Calu3 (cell line): ENCODE measurements at regions not wholly inside any gene's neighbourhood (a gene's known extent, or its start where the extent isn't known, plus 50 kb on each side); places are given as distances from the start of the nearest gene placed in this dataset.

Experiments
- BruUV-seq: library from RNA; stranded (reverse); fragments of 400-500 nt; replicated peaks from 2 replicates; lab custom pipeline; 2021; lab: Mats Ljungman, UMichigan
- CTCF ChIA-PET: fragments of 300-600 bp; sonication (Branson Sonifier 250); formaldehyde crosslinking; loops from one replicate; lab custom pipeline; 2022; ENCODE audit warnings: antibody characterized with exemption; lab: Charles Lee
- DNase-seq: peaks from one replicate; pipeline ENCODE4 v3.0.0; 2022
- H3K27ac Mint-ChIP-seq: one replicate; pipeline ENCODE4 v1.8.0; 2022; ENCODE audit warnings: mixed read lengths; ENCODE audit not compliant: unreplicated experiment
- H3K27me3 Mint-ChIP-seq: one replicate; pipeline ENCODE4 v1.8.0; 2022; ENCODE audit warnings: mixed read lengths; ENCODE audit not compliant: unreplicated experiment
- H3K36me3 Mint-ChIP-seq: one replicate; pipeline ENCODE4 v1.8.0; 2022; ENCODE audit warnings: mild to moderate bottlenecking, moderate library complexity, mixed read lengths; ENCODE audit not compliant: insufficient read depth, unreplicated experiment
- H3K4me1 Mint-ChIP-seq: one replicate; pipeline ENCODE4 v1.8.0; 2022; ENCODE audit warnings: mild to moderate bottlenecking, low read depth, mixed read lengths; ENCODE audit not compliant: unreplicated experiment
- H3K4me3 Mint-ChIP-seq: one replicate; pipeline ENCODE4 v1.8.0; 2022; ENCODE audit warnings: mild to moderate bottlenecking, low read depth, moderate library complexity, mixed read lengths; ENCODE audit not compliant: unreplicated experiment
- H3K9me3 Mint-ChIP-seq: one replicate; pipeline ENCODE4 v1.8.0; 2022; ENCODE audit warnings: low read depth, mixed read lengths; ENCODE audit not compliant: unreplicated experiment
- CTCF ChIP-seq: fragments of 200-600 bp; IDR thresholded peaks from one replicate; pipeline ENCODE4 v1.8.0; 2022; ENCODE audit warnings: antibody characterized with exemption; ENCODE audit not compliant: unreplicated experiment
- intact Hi-C: fragments of 100-400 bp; cut with micrococcal nuclease; formaldehyde crosslinking; loops from one replicate; pipeline ENCODE4 v1.10.0; 2022; ENCODE audit not compliant: unreplicated experiment

- TF ChIP-seq CTCF, result no peak
- no peak overlapping the region for H3K4me3 Mint-ChIP-seq
- BruUV-seq, result no TSS peak
- no peaks in the 10 kb centered on the region for H3K27me3 Mint-ChIP-seq
- H3K27ac Mint-ChIP-seq, result no peak overlapping the region
- H3K4me1 Mint-ChIP-seq, result no peaks in the 10 kb centered on the region
- H3K36me3 Mint-ChIP-seq, result no peaks in the 10 kb centered on the region
- peaks cover 5% of the 10 kb centered on the region for H3K9me3 Mint-ChIP-seq
- CTCF ChIA-PET, result no interaction called here
- DNase-seq, result no peak
- intact Hi-C loops, result no loop called here
Measured at GRCh38 chr12:105455261-105455660, 124.8 kb downstream of the C12orf75 start.

GRCh38 chr12:105457026-105457425, 126.5 kb downstream of the C12orf75 start:
- BruUV-seq, result no TSS peak
- Mint-ChIP-seq H3K4me3 (no peak overlapping the region), H3K9me3 (peaks cover 5% of the 10 kb centered on the region), H3K27me3 (no peaks in the 10 kb centered on the region), H3K36me3 (no peaks in the 10 kb centered on the region), H3K27ac (no peak overlapping the region), H3K4me1 (no peaks in the 10 kb centered on the region)
- intact Hi-C loops, result no loop called here
- CTCF ChIA-PET, result no interaction called here
- no peak for TF ChIP-seq CTCF
- DNase-seq, result no peak

- TF ChIP-seq CTCF, result no peak
- H3K27ac Mint-ChIP-seq, result no peak overlapping the region
- no peaks in the 10 kb centered on the region for H3K27me3 Mint-ChIP-seq
- no peak for DNase-seq
- intact Hi-C loops, result no loop called here
- CTCF ChIA-PET, result no interaction called here
- no TSS peak for BruUV-seq
- H3K9me3 Mint-ChIP-seq, result peaks cover 5% of the 10 kb centered on the region
- no peak overlapping the region for H3K4me3 Mint-ChIP-seq
- H3K36me3 Mint-ChIP-seq, result no peaks in the 10 kb centered on the region
- no peaks in the 10 kb centered on the region for H3K4me1 Mint-ChIP-seq
Measured at GRCh38 chr12:105459760-105460330, 129.4 kb downstream of the C12orf75 start.

- H3K36me3 Mint-ChIP-seq, result no peaks in the 10 kb centered on the region
- H3K27me3 Mint-ChIP-seq, result peaks cover 3% of the 10 kb centered on the region
- DNase-seq, result no peak
- peaks cover 2% of the 10 kb centered on the region for H3K4me1 Mint-ChIP-seq
- BruUV-seq, result no TSS peak
- peaks cover 5% of the 10 kb centered on the region for H3K9me3 Mint-ChIP-seq
- H3K4me3 Mint-ChIP-seq, result no peak overlapping the region
- CTCF ChIA-PET, result interaction anchor here (0.7 kb wide), 1 partner anchor 10 kb away, joined by 3 read pairs; no protein-coding TSS in a partner anchor
- TF ChIP-seq CTCF, result no peak
- no peak overlapping the region for H3K27ac Mint-ChIP-seq
- intact Hi-C loops, result no loop called here
Measured at GRCh38 chr12:105461271-105461943, 130.9 kb downstream of the C12orf75 start.
